ENCODE measurements at regions not wholly inside any gene's neighbourhood (a gene's known extent, or its start where the extent isn't known, plus 50 kb on each side); places are given as distances from the start of the nearest gene placed in this dataset.
A peak's percentile ranks its signal among the peaks of the same experiment; 100 is the strongest.
"Not testable (repeated sequence)": the region's sequence is repeated elsewhere in the genome, so short reads cannot be mapped to it uniquely, and the experiment has no call there.

- DNase-seq (ENCODE audit: low read depth) = peak; percentile 58
- H3K4me3 ChIP-seq (ENCODE audit: control insufficient read depth, low read depth, low read length) = no peak overlapping the region
- TF ChIP-seq CTCF (IDR thresholded peaks at IDR 0.05; ENCODE audit: control insufficient read depth, insufficient read depth, low read depth, low read length, missing control alignments) = no peak
These were observed 55.7 kb upstream of the TNFAIP3 start for GRCh38 chr6:137811121-137811915.

DNA sequence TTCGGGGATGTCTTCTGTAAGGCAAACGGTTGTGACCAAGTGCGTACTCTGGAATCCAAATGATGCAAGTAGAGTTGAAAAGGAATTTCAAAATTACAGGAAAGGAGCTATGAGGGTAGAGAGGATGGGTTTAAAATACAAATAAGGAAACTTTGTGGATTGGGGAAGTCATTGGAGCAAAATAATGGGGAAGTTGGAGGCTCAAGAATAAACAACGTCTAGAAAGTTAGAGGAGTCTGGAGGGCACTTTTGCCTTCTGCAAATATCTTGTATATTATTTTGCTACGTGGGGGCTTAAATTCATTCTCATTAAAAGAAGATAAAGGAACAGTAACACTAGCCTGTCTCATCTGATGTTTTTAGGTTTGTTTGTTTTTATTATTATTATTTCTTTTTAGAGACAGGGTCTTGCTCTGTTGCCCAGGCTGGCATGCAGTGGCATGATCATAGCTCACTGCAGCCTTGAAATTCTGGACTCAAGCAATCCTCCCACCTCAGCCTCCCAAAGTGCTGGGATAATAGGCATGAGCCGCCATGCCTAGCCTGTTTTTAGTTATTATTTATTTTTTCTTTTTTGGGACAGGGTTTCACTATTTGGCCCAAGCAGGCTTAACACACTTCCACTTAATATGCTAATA is 55.0 kb upstream of the TNFAIP3 start:
- no peak for TF ChIP-seq CTCF (IDR thresholded peaks at IDR 0.05; ENCODE audit: control insufficient read depth, insufficient read depth, low read depth, low read length, missing control alignments)
- H3K4me3 ChIP-seq (ENCODE audit: control insufficient read depth, low read depth, low read length) = no peak overlapping the region
- DNase-seq (ENCODE audit: low read depth) = no peak

DNA sequence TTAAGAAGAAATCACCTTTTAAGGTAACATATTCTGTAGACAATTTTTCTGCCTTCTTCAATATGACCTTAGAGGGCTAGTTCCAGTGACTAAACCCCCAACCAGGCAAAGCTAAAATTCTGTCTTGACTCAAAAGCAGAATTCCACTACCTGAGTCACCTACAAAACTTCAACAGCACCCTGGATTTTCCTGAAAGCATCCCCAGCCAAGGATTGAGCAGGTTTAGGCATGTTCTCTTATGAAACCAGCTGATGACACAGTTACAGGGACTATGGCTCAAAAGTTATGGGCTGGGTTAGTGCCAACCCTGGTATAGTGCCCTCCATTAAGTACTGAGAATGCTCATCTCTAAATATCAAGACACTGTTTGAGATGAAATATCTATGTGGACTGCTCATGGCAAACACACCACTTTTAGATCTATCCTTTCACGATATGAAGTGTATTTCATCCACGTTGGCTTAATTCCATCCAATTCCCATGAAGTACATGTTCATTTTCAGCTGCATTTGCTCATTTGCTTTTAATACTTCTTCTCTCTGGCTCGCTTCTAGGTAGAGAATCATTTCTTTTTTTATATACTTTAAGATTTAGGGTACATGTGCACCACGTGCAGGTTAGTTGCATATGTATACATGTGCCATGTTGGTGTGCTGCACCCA is 53.6 kb upstream of the TNFAIP3 start:
- no peak for TF ChIP-seq CTCF (IDR thresholded peaks at IDR 0.05; ENCODE audit: control insufficient read depth, insufficient read depth, low read depth, low read length, missing control alignments)
- no peak for DNase-seq (ENCODE audit: low read depth)
- H3K4me3 ChIP-seq (ENCODE audit: control insufficient read depth, low read depth, low read length) = no peak overlapping the region

DNA sequence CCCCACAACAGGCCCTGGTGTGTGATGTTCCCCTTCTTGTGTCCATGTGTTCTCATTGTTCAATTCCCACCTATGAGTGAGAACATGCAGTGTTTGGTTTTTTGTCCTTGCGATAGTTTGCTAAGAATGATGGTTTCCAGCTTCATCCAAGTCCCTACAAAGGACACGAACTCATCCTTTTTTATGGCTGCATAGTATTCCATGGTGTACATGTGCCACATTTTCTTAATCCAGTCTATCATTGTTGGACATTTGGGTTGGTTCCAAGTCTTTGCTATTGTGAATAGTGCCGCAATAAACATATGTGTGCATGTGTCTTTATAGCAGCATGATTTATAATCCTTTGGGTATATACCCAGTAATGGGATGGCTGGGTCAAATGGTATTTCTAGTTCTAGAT is 53.0 kb upstream of the TNFAIP3 start:
- DNase-seq (ENCODE audit: low read depth); H3K4me3 ChIP-seq (ENCODE audit: control insufficient read depth, low read depth, low read length): not testable (repeated sequence)

GRCh38 chr6:137815692-137816091 is 51.4 kb upstream of the TNFAIP3 start:
- no peak overlapping the region for H3K4me3 ChIP-seq (ENCODE audit: control insufficient read depth, low read depth, low read length)
- no peak for DNase-seq (ENCODE audit: low read depth)
- no peak for TF ChIP-seq CTCF (IDR thresholded peaks at IDR 0.05; ENCODE audit: control insufficient read depth, insufficient read depth, low read depth, low read length, missing control alignments)

- no peak overlapping the region for H3K4me3 ChIP-seq (ENCODE audit: control insufficient read depth, low read depth, low read length)
- TF ChIP-seq CTCF (IDR thresholded peaks at IDR 0.05; ENCODE audit: control insufficient read depth, insufficient read depth, low read depth, low read length, missing control alignments) = no peak
- no peak for DNase-seq (ENCODE audit: low read depth)
These were observed 50.9 kb upstream of the TNFAIP3 start for GRCh38 chr6:137816133-137816579.
